ENCODE measurements at regions not wholly inside any gene's neighbourhood (a gene's known extent, or its start where the extent isn't known, plus 50 kb on each side); places are given as distances from the start of the nearest gene placed in this dataset.

- TF ChIP-seq, protein P1, sequence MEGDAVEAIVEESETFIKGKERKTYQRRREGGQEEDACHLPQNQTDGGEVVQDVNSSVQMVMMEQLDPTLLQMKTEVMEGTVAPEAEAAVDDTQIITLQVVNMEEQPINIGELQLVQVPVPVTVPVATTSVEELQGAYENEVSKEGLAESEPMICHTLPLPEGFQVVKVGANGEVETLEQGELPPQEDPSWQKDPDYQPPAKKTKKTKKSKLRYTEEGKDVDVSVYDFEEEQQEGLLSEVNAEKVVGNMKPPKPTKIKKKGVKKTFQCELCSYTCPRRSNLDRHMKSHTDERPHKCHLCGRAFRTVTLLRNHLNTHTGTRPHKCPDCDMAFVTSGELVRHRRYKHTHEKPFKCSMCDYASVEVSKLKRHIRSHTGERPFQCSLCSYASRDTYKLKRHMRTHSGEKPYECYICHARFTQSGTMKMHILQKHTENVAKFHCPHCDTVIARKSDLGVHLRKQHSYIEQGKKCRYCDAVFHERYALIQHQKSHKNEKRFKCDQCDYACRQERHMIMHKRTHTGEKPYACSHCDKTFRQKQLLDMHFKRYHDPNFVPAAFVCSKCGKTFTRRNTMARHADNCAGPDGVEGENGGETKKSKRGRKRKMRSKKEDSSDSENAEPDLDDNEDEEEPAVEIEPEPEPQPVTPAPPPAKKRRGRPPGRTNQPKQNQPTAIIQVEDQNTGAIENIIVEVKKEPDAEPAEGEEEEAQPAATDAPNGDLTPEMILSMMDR (IDR thresholded peaks at IDR 0.05 in 2 of 3, conservative IDR thresholded peaks at IDR 0.05 in 1 of 3; ENCODE audit: borderline replicate concordance in 1 of 3, insufficient read depth in 1 of 3, low read depth in 2 of 3, low read length in 2 of 3): no peak
- TF ChIP-seq, protein P2, sequence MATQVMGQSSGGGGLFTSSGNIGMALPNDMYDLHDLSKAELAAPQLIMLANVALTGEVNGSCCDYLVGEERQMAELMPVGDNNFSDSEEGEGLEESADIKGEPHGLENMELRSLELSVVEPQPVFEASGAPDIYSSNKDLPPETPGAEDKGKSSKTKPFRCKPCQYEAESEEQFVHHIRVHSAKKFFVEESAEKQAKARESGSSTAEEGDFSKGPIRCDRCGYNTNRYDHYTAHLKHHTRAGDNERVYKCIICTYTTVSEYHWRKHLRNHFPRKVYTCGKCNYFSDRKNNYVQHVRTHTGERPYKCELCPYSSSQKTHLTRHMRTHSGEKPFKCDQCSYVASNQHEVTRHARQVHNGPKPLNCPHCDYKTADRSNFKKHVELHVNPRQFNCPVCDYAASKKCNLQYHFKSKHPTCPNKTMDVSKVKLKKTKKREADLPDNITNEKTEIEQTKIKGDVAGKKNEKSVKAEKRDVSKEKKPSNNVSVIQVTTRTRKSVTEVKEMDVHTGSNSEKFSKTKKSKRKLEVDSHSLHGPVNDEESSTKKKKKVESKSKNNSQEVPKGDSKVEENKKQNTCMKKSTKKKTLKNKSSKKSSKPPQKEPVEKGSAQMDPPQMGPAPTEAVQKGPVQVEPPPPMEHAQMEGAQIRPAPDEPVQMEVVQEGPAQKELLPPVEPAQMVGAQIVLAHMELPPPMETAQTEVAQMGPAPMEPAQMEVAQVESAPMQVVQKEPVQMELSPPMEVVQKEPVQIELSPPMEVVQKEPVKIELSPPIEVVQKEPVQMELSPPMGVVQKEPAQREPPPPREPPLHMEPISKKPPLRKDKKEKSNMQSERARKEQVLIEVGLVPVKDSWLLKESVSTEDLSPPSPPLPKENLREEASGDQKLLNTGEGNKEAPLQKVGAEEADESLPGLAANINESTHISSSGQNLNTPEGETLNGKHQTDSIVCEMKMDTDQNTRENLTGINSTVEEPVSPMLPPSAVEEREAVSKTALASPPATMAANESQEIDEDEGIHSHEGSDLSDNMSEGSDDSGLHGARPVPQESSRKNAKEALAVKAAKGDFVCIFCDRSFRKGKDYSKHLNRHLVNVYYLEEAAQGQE (IDR thresholded peaks at IDR 0.05; ENCODE audit: low read depth): no peak
- TF ChIP-seq POLR2A (IDR thresholded peaks at IDR 0.05; ENCODE audit: borderline replicate concordance, extremely low read depth, insufficient read depth, insufficient read length): no peak
Measured at GRCh38 chr2:6362671-6363450, 502.8 kb downstream of the CMPK2 start.

Measured in HCT116 (cell line).